SK-N-SH (cell line): ENCODE measurements at regions not wholly inside any gene's neighbourhood (a gene's known extent, or its start where the extent isn't known, plus 50 kb on each side); places are given as distances from the start of the nearest gene placed in this dataset.

Experiments used
- CTCF ChIA-PET: fragments of 300-600, 350-600 bp; formaldehyde crosslinking; extraction: SDS; loops from one replicate; lab custom pipeline; 2021; lab: Yijun Ruan, JAX
- POLR2A ChIA-PET: fragments of 350-600 bp; sonication (Branson Sonifier 250); formaldehyde crosslinking; extraction: SDS; loops from one replicate; lab custom pipeline; 2020; ENCODE audit warnings: antibody characterized with exemption, inconsistent platforms; lab: Yijun Ruan, JAX
- DNase-seq: peaks from one replicate; pipeline ENCODE4 v3.0.0; 2012
- H2AFZ ChIP-seq: fragments of 200-600 bp; sonication (generic); 2 replicates; pipeline ENCODE4 v1.8.1; 2016; ENCODE audit warnings: antibody characterized with exemption, mild to moderate bottlenecking, low read depth
- H3F3A ChIP-seq: fragments of 200-600 bp; sonication (generic); replicated peaks from 2 replicates; pipeline ENCODE3; 2016; ENCODE audit warnings: antibody characterized with exemption, mild to moderate bottlenecking; ENCODE audit not compliant: insufficient read depth
- H3K27ac ChIP-seq, 2 experiments: fragments of 200-500 bp in 1 of 2; fragments of 200-600 bp in 1 of 2; sonication (Bioruptor generic) in 1 of 2; sonication (generic), shearing (Covaris generic) in 1 of 2; 2 replicates each; pipeline versions ENCODE4 v1.5.1 to v1.6.1; 2014 to 2016; ENCODE audit warnings: low read depth in 2 of 2, inconsistent platforms in 1 of 2, low read length in 1 of 2, mild to moderate bottlenecking in 1 of 2, mixed read lengths in 1 of 2
- H3K27me3 ChIP-seq: fragments of 200-600 bp; sonication (generic), shearing (Covaris generic); 2 replicates; pipeline ENCODE4 v1.6.1; 2016; ENCODE audit warnings: mixed run types; ENCODE audit not compliant: insufficient read depth
- H3K36me3 ChIP-seq, 2 experiments: fragments of 200-500 bp in 1 of 2; fragments of 200-600 bp in 1 of 2; sonication (Bioruptor generic) in 1 of 2; sonication (generic) in 1 of 2; replicated peaks in 1 of 2; 2 replicates each; pipeline versions ENCODE3 to v1.5.1; 2014 to 2016; ENCODE audit warnings: low read length in 1 of 2, mild to moderate bottlenecking in 1 of 2; ENCODE audit not compliant: insufficient read depth in 2 of 2, control insufficient read depth in 1 of 2
- H3K4me1 ChIP-seq, 2 experiments: fragments of 200-500 bp in 1 of 2; fragments of 200-600 bp in 1 of 2; sonication (Bioruptor generic) in 1 of 2; sonication (generic), shearing (Covaris generic) in 1 of 2; 2 replicates each; pipeline versions ENCODE4 v1.5.1 to v1.6.1; 2014 to 2016; ENCODE audit warnings: low read depth in 1 of 2, low read length in 1 of 2, mixed run types in 1 of 2; ENCODE audit not compliant: insufficient read depth in 2 of 2, control insufficient read depth in 1 of 2
- H3K4me2 ChIP-seq: fragments of 200-600 bp; sonication (generic), shearing (Covaris generic); 2 replicates; pipeline ENCODE4 v1.6.1; 2017; ENCODE audit warnings: mixed run types
- H3K4me3 ChIP-seq, 2 experiments: fragments of 200-500 bp in 1 of 2; fragments of 200-600 bp in 1 of 2; sonication (Bioruptor generic) in 1 of 2; sonication (generic), shearing (Covaris generic) in 1 of 2; 2 replicates each; pipeline versions ENCODE4 v1.5.1 to v1.8.1; 2014 to 2016; ENCODE audit warnings: low read depth in 2 of 2, inconsistent platforms in 1 of 2, low read length in 1 of 2, mild to moderate bottlenecking in 1 of 2, mixed read lengths in 1 of 2, moderate library complexity in 1 of 2
- H3K79me2 ChIP-seq: fragments of 200-600 bp; sonication (generic); 2 replicates; pipeline ENCODE4 v1.8.1; 2017; ENCODE audit warnings: mild to moderate bottlenecking; ENCODE audit not compliant: insufficient read depth
- H3K9ac ChIP-seq: fragments of 200-600 bp; sonication (generic); 2 replicates; pipeline ENCODE4 v1.6.1; 2017; ENCODE audit warnings: mixed run types
- H3K9me2 ChIP-seq: fragments of 200-600 bp; sonication (generic); 2 replicates; pipeline ENCODE4 v1.6.1; 2017; ENCODE audit warnings: mixed run types
- H3K9me3 ChIP-seq: fragments of 200-600 bp; sonication (generic); 2 replicates; pipeline ENCODE4 v1.6.1; 2017; ENCODE audit warnings: mixed run types, mild to moderate bottlenecking, moderate library complexity
- H4K20me1 ChIP-seq: fragments of 200-600 bp; sonication (generic); 2 replicates; pipeline ENCODE4 v1.6.1; 2017; ENCODE audit warnings: mild to moderate bottlenecking, mixed run types; ENCODE audit not compliant: insufficient read depth
- ELF1 ChIP-seq: IDR thresholded peaks from 2 replicates; pipeline ENCODE4 v1.4.0; 2012
- EP300 ChIP-seq, 2 experiments: IDR thresholded peaks; 2 replicates each; pipeline versions ENCODE4 v1.4.0 to v1.6.1; 2012; ENCODE audit warnings: borderline replicate concordance in 1 of 2, low read depth in 1 of 2, low read length in 1 of 2
- EZH2phosphoT487 ChIP-seq: fragments of 200-600 bp; sonication (generic); IDR thresholded peaks from 2 replicates; pipeline ENCODE4 v1.6.1; 2017; ENCODE audit warnings: low read depth, mixed run types, mild to moderate bottlenecking, antibody characterized with exemption, moderate library complexity, borderline replicate concordance
- FOSL2 ChIP-seq: IDR thresholded peaks from 2 replicates; pipeline ENCODE4 v1.4.0; 2012; ENCODE audit warnings: low read depth, mild to moderate bottlenecking, moderate library complexity, borderline replicate concordance
- FOXJ3 ChIP-seq: sonication (generic); formaldehyde crosslinking; IDR thresholded peaks from 2 replicates; pipeline ENCODE4 v1.5.1; 2020; ENCODE audit warnings: mild to moderate bottlenecking, missing genetic modification reagents
- GABPA ChIP-seq: IDR thresholded peaks from 2 replicates; pipeline ENCODE4 v1.4.0; 2012; ENCODE audit warnings: low read depth, mild to moderate bottlenecking
- GATA2 ChIP-seq: sonication (generic); formaldehyde crosslinking; IDR thresholded peaks from 2 replicates; pipeline ENCODE4 v1.5.0; 2020; ENCODE audit warnings: mild to moderate bottlenecking, missing genetic modification reagents
- JUND ChIP-seq: IDR thresholded peaks from 2 replicates; pipeline ENCODE4 v1.4.0; 2012
- MXI1 ChIP-seq: IDR thresholded peaks from 2 replicates; pipeline ENCODE4 v1.6.1; 2012; ENCODE audit warnings: mild to moderate bottlenecking, low read depth, low read length, improper control_type of control experiment
- NRF1 ChIP-seq: IDR thresholded peaks from 2 replicates; pipeline ENCODE4 v1.6.1; 2012; ENCODE audit warnings: low read depth, mild to moderate bottlenecking, low read length
- RAD21 ChIP-seq: IDR thresholded peaks from 2 replicates; pipeline ENCODE4 v1.6.1; 2012; ENCODE audit warnings: mild to moderate bottlenecking, low read length
- RCOR1 ChIP-seq: fragments of 150-350 bp; IDR thresholded peaks from 2 replicates; pipeline ENCODE4 v1.6.1; 2017; ENCODE audit warnings: antibody characterized with exemption, low read length
- RFX5 ChIP-seq: IDR thresholded peaks from 2 replicates; pipeline ENCODE4 v1.6.1; 2012; ENCODE audit warnings: mild to moderate bottlenecking, improper control_type of control experiment, low read length
- RXRA ChIP-seq: IDR thresholded peaks from 2 replicates; pipeline ENCODE4 v1.4.0; 2012; ENCODE audit warnings: low read depth, mild to moderate bottlenecking, borderline replicate concordance
- TCF12 ChIP-seq: IDR thresholded peaks from 2 replicates; pipeline ENCODE4 v1.4.0; 2012
- TEAD4 ChIP-seq: IDR thresholded peaks from 2 replicates; pipeline ENCODE4 v1.4.0; 2012; ENCODE audit warnings: mild to moderate bottlenecking, borderline replicate concordance; ENCODE audit not compliant: insufficient read depth
- YY1 ChIP-seq: IDR thresholded peaks from 2 replicates; pipeline ENCODE4 v1.4.0; 2012; ENCODE audit warnings: low read depth, mild to moderate bottlenecking
- WGBS: methylation state at CpG from one replicate; pipeline ENCODE4 v1.1.6; 2017; ENCODE audit warnings: low lambda C conversion rate; 5-methylcytosine and 5-hydroxymethylcytosine counted together
- TF ChIP-seq, protein P1 (sequence below): IDR thresholded peaks from 2 replicates; pipeline ENCODE4 v1.4.0; 2012; ENCODE audit warnings: low read depth
- TF ChIP-seq, protein P2 (sequence below): fragments of 150-350 bp; IDR thresholded peaks from 2 replicates; pipeline ENCODE4 v1.6.1; 2016; ENCODE audit warnings: mild to moderate bottlenecking, low read depth, low read length
- TF ChIP-seq, protein P3 (sequence below): fragments of 150-350 bp; IDR thresholded peaks from 2 replicates; pipeline ENCODE4 v1.6.1; 2017; ENCODE audit warnings: antibody characterized with exemption, low read length, low read depth, borderline replicate concordance
- TF ChIP-seq, protein P4 (sequence below): IDR thresholded peaks from 2 replicates; pipeline ENCODE4 v1.4.0; 2012; ENCODE audit warnings: low read depth, borderline replicate concordance

DNA sequence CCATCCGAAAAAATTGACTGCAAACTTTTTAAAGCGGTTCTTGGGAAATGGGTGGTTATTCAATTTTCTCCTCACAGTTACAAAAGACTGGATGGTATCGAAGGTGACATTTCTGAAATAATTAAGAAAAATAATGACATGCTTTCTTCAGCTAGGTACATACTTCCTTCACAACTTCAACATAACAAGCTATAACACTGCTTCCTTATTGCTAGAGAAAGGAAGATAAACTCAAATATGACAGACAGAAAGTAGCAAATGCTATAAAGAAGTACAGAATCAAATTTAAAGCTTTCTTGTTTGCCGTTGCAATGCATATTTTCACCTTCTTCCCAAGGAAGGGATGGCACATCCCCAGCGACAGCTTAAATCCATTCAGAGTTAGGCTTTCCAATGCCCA, 93.5 kb upstream of the EFNA5 start:
- H4K20me1 ChIP-seq, result no peaks in the 10 kb centered on the region
- TF ChIP-seq, protein P1, sequence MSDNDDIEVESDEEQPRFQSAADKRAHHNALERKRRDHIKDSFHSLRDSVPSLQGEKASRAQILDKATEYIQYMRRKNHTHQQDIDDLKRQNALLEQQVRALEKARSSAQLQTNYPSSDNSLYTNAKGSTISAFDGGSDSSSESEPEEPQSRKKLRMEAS, result no peak
- no peak for TF ChIP-seq RFX5
- no peak for TF ChIP-seq JUND
- TF ChIP-seq, protein P2, sequence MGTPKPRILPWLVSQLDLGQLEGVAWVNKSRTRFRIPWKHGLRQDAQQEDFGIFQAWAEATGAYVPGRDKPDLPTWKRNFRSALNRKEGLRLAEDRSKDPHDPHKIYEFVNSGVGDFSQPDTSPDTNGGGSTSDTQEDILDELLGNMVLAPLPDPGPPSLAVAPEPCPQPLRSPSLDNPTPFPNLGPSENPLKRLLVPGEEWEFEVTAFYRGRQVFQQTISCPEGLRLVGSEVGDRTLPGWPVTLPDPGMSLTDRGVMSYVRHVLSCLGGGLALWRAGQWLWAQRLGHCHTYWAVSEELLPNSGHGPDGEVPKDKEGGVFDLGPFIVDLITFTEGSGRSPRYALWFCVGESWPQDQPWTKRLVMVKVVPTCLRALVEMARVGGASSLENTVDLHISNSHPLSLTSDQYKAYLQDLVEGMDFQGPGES, result no peak
- no peak for TF ChIP-seq TCF12
- no peak for TF ChIP-seq RCOR1
- TF ChIP-seq TEAD4, result no peak
- TF ChIP-seq EP300 (IDR thresholded peaks at IDR 0.05; ENCODE audit: borderline replicate concordance in 1 of 2, low read depth in 1 of 2, low read length in 1 of 2), result no peak
- no peak for TF ChIP-seq ELF1
- TF ChIP-seq FOXJ3 (CRISPR knock-in tag), result no peak
- no peak for TF ChIP-seq YY1
- TF ChIP-seq GATA2 (CRISPR knock-in tag), result no peak
- no peak for TF ChIP-seq EZH2phosphoT487
- no peaks in the 10 kb centered on the region for H3K79me2 ChIP-seq
- no peak overlapping the region for H3K9ac ChIP-seq
- no peaks in the 10 kb centered on the region for H3F3A ChIP-seq
- H3K9me3 ChIP-seq, result no peaks in the 10 kb centered on the region
- no peaks in the 10 kb centered on the region for H3K9me2 ChIP-seq
- no peaks in the 10 kb centered on the region for H3K27me3 ChIP-seq
- no peak overlapping the region for H3K4me3 ChIP-seq
- H3K27ac ChIP-seq, result no peak overlapping the region
- DNase-seq, result no peak
- H3K4me2 ChIP-seq, result no peak overlapping the region
- no peak overlapping the region for H2AFZ ChIP-seq
- CTCF ChIA-PET, result interaction anchor here (0.6 kb wide), 1 partner anchor 1005 kb away, joined by 3 read pairs; no protein-coding TSS in a partner anchor
- no peaks in the 10 kb centered on the region for H3K4me1 ChIP-seq
- 90% methylated on average over 5 of the region's 5 CpGs for WGBS
- H3K36me3 ChIP-seq, result no peaks in the 10 kb centered on the region
- POLR2A ChIA-PET, result no interaction called here

DNA sequence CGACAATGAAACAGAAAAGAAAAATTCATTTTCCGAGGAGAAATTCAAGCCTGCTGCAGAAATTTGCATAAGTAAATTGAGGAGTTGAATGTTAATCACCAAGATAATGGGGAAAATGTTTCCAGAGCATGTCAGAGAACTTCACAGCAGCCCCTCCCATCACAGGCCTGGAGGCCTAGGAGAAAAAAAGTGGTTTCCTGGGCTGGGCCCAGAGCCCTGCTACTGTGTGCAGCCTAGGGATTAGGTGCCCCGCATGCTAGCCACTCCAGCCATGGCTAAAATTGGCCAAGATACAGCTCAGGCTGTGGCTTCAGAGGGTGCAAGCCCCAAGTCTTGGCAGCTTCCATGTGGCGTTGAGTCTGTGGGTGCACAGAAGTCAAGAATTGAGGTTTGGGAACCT, 82.7 kb upstream of the EFNA5 start:
- H2AFZ ChIP-seq, result no peak overlapping the region
- H3K9ac ChIP-seq, result no peak overlapping the region
- no peak for DNase-seq
- WGBS, result 64% methylated on average over 4 of the region's 4 CpGs
- H3K9me2 ChIP-seq, result no peaks in the 10 kb centered on the region
- no peak overlapping the region for H3K4me3 ChIP-seq
- no peak overlapping the region for H3K4me2 ChIP-seq
- CTCF ChIA-PET, result no interaction called here
- no peaks in the 10 kb centered on the region for H3K79me2 ChIP-seq
- H3F3A ChIP-seq, result no peaks in the 10 kb centered on the region
- no peaks in the 10 kb centered on the region for H3K27me3 ChIP-seq
- no peak overlapping the region for H3K27ac ChIP-seq
- H3K9me3 ChIP-seq, result no peaks in the 10 kb centered on the region
- H3K36me3 ChIP-seq, result no peaks in the 10 kb centered on the region
- H3K4me1 ChIP-seq, result no peaks in the 10 kb centered on the region; a peak in 1 of 4 replicates
- POLR2A ChIA-PET, result no interaction called here
- no peaks in the 10 kb centered on the region for H4K20me1 ChIP-seq
- TF ChIP-seq GABPA (no peak), RXRA (no peak), MXI1 (no peak), GATA2 (CRISPR knock-in tag) (no peak), EZH2phosphoT487 (no peak), RCOR1 (no peak), RAD21 (no peak), TCF12 (no peak), RFX5 (no peak), FOSL2 (no peak), NRF1 (no peak), ELF1 (no peak)
- TF ChIP-seq, protein P2, result no peak
- TF ChIP-seq, protein P1, result no peak
- TF ChIP-seq, protein P3, sequence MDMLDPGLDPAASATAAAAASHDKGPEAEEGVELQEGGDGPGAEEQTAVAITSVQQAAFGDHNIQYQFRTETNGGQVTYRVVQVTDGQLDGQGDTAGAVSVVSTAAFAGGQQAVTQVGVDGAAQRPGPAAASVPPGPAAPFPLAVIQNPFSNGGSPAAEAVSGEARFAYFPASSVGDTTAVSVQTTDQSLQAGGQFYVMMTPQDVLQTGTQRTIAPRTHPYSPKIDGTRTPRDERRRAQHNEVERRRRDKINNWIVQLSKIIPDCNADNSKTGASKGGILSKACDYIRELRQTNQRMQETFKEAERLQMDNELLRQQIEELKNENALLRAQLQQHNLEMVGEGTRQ, result no peak
- TF ChIP-seq, protein P4, sequence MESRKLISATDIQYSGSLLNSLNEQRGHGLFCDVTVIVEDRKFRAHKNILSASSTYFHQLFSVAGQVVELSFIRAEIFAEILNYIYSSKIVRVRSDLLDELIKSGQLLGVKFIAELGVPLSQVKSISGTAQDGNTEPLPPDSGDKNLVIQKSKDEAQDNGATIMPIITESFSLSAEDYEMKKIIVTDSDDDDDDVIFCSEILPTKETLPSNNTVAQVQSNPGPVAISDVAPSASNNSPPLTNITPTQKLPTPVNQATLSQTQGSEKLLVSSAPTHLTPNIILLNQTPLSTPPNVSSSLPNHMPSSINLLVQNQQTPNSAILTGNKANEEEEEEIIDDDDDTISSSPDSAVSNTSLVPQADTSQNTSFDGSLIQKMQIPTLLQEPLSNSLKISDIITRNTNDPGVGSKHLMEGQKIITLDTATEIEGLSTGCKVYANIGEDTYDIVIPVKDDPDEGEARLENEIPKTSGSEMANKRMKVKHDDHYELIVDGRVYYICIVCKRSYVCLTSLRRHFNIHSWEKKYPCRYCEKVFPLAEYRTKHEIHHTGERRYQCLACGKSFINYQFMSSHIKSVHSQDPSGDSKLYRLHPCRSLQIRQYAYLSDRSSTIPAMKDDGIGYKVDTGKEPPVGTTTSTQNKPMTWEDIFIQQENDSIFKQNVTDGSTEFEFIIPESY, result no peak
